HEK293T (cell line): ENCODE measurements at regions not wholly inside any gene's neighbourhood (a gene's known extent, or its start where the extent isn't known, plus 50 kb on each side); places are given as distances from the start of the nearest gene placed in this dataset.

Experiments used
- FOXA1 ChIP-seq: fragments of 450-650 bp; IDR thresholded peaks from 2 replicates; pipeline ENCODE4 v1.6.1; 2016; ENCODE audit warnings: mild to moderate bottlenecking
- FOXK2 ChIP-seq: fragments of 450-650 bp; IDR thresholded peaks from 2 replicates; pipeline ENCODE4 v1.6.1; 2016; ENCODE audit warnings: mild to moderate bottlenecking

- TF ChIP-seq FOXA1 (no peak), FOXK2 (no peak)
Measured at GRCh38 chr17:59466946-59467801, 98.2 kb upstream of the DHX40 start.
